IPS-NIHi11 (cell line): ENCODE measurements at regions not wholly inside any gene's neighbourhood (a gene's known extent, or its start where the extent isn't known, plus 50 kb on each side); places are given as distances from the start of the nearest gene placed in this dataset.

Experiments
- DNase-seq: peaks from one replicate; pipeline ENCODE4 v3.0.0; 2012; ENCODE audit warnings: mixed read lengths, low spot score

- DNase-seq, result no peak
Observed at GRCh38 chr16:64539811-64540371, 582.0 kb downstream of the CDH11 start.

GRCh38 chr16:64534180-64534780 lies 587.6 kb downstream of the CDH11 start:
- DNase-seq, result no peak

GRCh38 chr16:64532691-64533090 lies 589.2 kb downstream of the CDH11 start:
- no peak for DNase-seq

GRCh38 chr16:64532117-64532516 lies 589.7 kb downstream of the CDH11 start:
- DNase-seq, result no peak

GRCh38 chr16:64531401-64531800 lies 590.5 kb downstream of the CDH11 start:
- no peak for DNase-seq

- DNase-seq, result no peak
Observed at GRCh38 chr16:64522548-64522947, 599.3 kb downstream of the CDH11 start.

GRCh38 chr16:64513871-64514270 lies 608.0 kb downstream of the CDH11 start:
- DNase-seq, result no peak

GRCh38 chr16:64507240-64508024 lies 614.4 kb downstream of the CDH11 start:
- DNase-seq, result no peak

GRCh38 chr16:64499211-64499610 lies 622.7 kb downstream of the CDH11 start:
- no peak for DNase-seq

- no peak for DNase-seq
Observed at GRCh38 chr16:64498363-64498762, 623.5 kb downstream of the CDH11 start.

- DNase-seq, result no peak
Observed at GRCh38 chr16:64493709-64494108, 628.2 kb downstream of the CDH11 start.

GRCh38 chr16:64489449-64489848 lies 632.4 kb downstream of the CDH11 start:
- DNase-seq, result no peak

- no peak for DNase-seq
Observed at GRCh38 chr16:64486561-64486960, 635.3 kb downstream of the CDH11 start.

GRCh38 chr16:64481497-64481896 lies 640.4 kb downstream of the CDH11 start:
- no peak for DNase-seq

GRCh38 chr16:64478252-64478906 lies 643.5 kb downstream of the CDH11 start:
- DNase-seq, result no peak

GRCh38 chr16:64475627-64476351 lies 646.1 kb downstream of the CDH11 start:
- DNase-seq, result no peak

- DNase-seq, result no peak
Observed at GRCh38 chr16:64470916-64471315, 650.9 kb downstream of the CDH11 start.

- no peak for DNase-seq
Observed at GRCh38 chr16:64469906-64470702, 651.8 kb downstream of the CDH11 start.

- no peak for DNase-seq
Observed at GRCh38 chr16:64469351-64469750, 652.5 kb downstream of the CDH11 start.

GRCh38 chr16:64468515-64469090 lies 653.3 kb downstream of the CDH11 start:
- DNase-seq, result no peak

- no peak for DNase-seq
Observed at GRCh38 chr16:64459821-64460220, 662.0 kb downstream of the CDH11 start.
